Activated B cell treated with CpG ODN at 0.5 μM for 24 hours (primary cell): ENCODE measurements at regions not wholly inside any gene's neighbourhood (a gene's known extent, or its start where the extent isn't known, plus 50 kb on each side); places are given as distances from the start of the nearest gene placed in this dataset.

ENCODE experiments used
- ATAC-seq: fragments of 200-7000 bp; cut with Tn5 transposase; one replicate; pipeline ENCODE4 v1.10.0; 2021; ENCODE audit warnings: low read depth, mild to moderate bottlenecking, moderate library complexity
- CTCF ChIA-PET: fragments of 350-600 bp; sonication (Branson Sonifier 250); formaldehyde crosslinking; loops from one replicate; lab custom pipeline; 2021; ENCODE audit warnings: antibody characterized with exemption; lab: Charles Lee
- POLR2A ChIA-PET: fragments of 350-600 bp; sonication (Branson Sonifier 250); formaldehyde crosslinking; loops from one replicate; lab custom pipeline; 2021; ENCODE audit warnings: antibody characterized with exemption; lab: Charles Lee
- DNase-seq: peaks from one replicate; pipeline ENCODE4 v3.0.0; 2022
- H3K27ac Mint-ChIP-seq: one replicate; pipeline ENCODE4 v1.8.0; 2020; ENCODE audit warnings: mixed read lengths
- H3K27me3 Mint-ChIP-seq: one replicate; pipeline ENCODE4 v1.8.0; 2021; ENCODE audit warnings: mixed read lengths
- H3K36me3 Mint-ChIP-seq: one replicate; pipeline ENCODE4 v1.8.0; 2021; ENCODE audit warnings: low read depth, mixed read lengths
- H3K4me1 Mint-ChIP-seq: one replicate; pipeline ENCODE4 v1.8.0; 2021; ENCODE audit warnings: mixed read lengths
- H3K4me3 Mint-ChIP-seq: one replicate; pipeline ENCODE4 v1.8.0; 2020; ENCODE audit warnings: mild to moderate bottlenecking, mixed read lengths
- H3K9me3 Mint-ChIP-seq: one replicate; pipeline ENCODE4 v1.8.0; 2020; ENCODE audit warnings: mixed read lengths
- CTCF ChIP-seq: fragments of 200-600 bp; IDR thresholded peaks from one replicate; pipeline ENCODE4 v1.8.0; 2022; ENCODE audit warnings: antibody characterized with exemption, mild to moderate bottlenecking
- intact Hi-C: fragments of 100-400 bp; cut with micrococcal nuclease; formaldehyde crosslinking; loops from one replicate; pipeline ENCODE4 v1.15.1; 2024

GRCh38 chr6:4559281-4559875 lies 216.8 kb upstream of the CDYL start:
- Mint-ChIP-seq H3K9me3 (no peaks in the 10 kb centered on the region), H3K36me3 (no peaks in the 10 kb centered on the region), H3K4me1 (no peaks in the 10 kb centered on the region), H3K4me3 (no peak overlapping the region), H3K27ac (no peak overlapping the region), H3K27me3 (peaks cover 22% of the 10 kb centered on the region)
- POLR2A ChIA-PET, result no interaction called here
- no peak for ATAC-seq
- DNase-seq, result no peak
- intact Hi-C loops, result no loop called here
- no peak for TF ChIP-seq CTCF
- CTCF ChIA-PET, result no interaction called here

GRCh38 chr6:4554645-4555044 lies 221.6 kb upstream of the CDYL start:
- ChIA-PET POLR2A (no interaction called here), CTCF (no interaction called here)
- DNase-seq (no peak), ATAC-seq (no peak)
- TF ChIP-seq CTCF, result no peak
- Mint-ChIP-seq H3K4me1 (no peaks in the 10 kb centered on the region), H3K4me3 (no peak overlapping the region), H3K27ac (no peak overlapping the region), H3K9me3 (no peaks in the 10 kb centered on the region), H3K36me3 (no peaks in the 10 kb centered on the region), H3K27me3 (peaks cover 21% of the 10 kb centered on the region)
- intact Hi-C loops, result no loop called here

GRCh38 chr6:4553387-4553786 lies 222.8 kb upstream of the CDYL start:
- H3K27ac Mint-ChIP-seq, result no peak overlapping the region
- DNase-seq (no peak), ATAC-seq (no peak)
- peaks cover 21% of the 10 kb centered on the region for H3K27me3 Mint-ChIP-seq
- ChIA-PET POLR2A (no interaction called here), CTCF (no interaction called here)
- no peak overlapping the region for H3K4me3 Mint-ChIP-seq
- intact Hi-C loops, result no loop called here
- no peaks in the 10 kb centered on the region for H3K36me3 Mint-ChIP-seq
- H3K4me1 Mint-ChIP-seq, result no peaks in the 10 kb centered on the region
- no peak for TF ChIP-seq CTCF
- no peaks in the 10 kb centered on the region for H3K9me3 Mint-ChIP-seq

- Mint-ChIP-seq H3K4me1 (no peaks in the 10 kb centered on the region), H3K4me3 (no peak overlapping the region), H3K27me3 (peaks cover 18% of the 10 kb centered on the region), H3K36me3 (no peaks in the 10 kb centered on the region), H3K9me3 (no peaks in the 10 kb centered on the region), H3K27ac (no peak overlapping the region)
- POLR2A ChIA-PET, result no interaction called here
- intact Hi-C loops, result no loop called here
- no peak for TF ChIP-seq CTCF
- DNase-seq (no peak), ATAC-seq (peak; percentile 28)
- CTCF ChIA-PET, result no interaction called here
Measured at GRCh38 chr6:4550227-4550597, 226.0 kb upstream of the CDYL start.

GRCh38 chr6:4549556-4550226 lies 226.5 kb upstream of the CDYL start:
- intact Hi-C loops, result no loop called here
- DNase-seq, result no peak
- H3K4me3 Mint-ChIP-seq, result no peak overlapping the region
- ATAC-seq, result no peak
- H3K4me1 Mint-ChIP-seq, result no peaks in the 10 kb centered on the region
- peaks cover 14% of the 10 kb centered on the region for H3K27me3 Mint-ChIP-seq
- H3K36me3 Mint-ChIP-seq, result no peaks in the 10 kb centered on the region
- ChIA-PET POLR2A (no interaction called here), CTCF (no interaction called here)
- no peaks in the 10 kb centered on the region for H3K9me3 Mint-ChIP-seq
- no peak for TF ChIP-seq CTCF
- no peak overlapping the region for H3K27ac Mint-ChIP-seq
